GM23338 (cell line): ENCODE measurements at regions not wholly inside any gene's neighbourhood (a gene's known extent, or its start where the extent isn't known, plus 50 kb on each side); places are given as distances from the start of the nearest gene placed in this dataset.

Experiments
- ATAC-seq: fragments of 200-7000 bp; cut with Tn5 transposase; 3 replicates; pipeline ENCODE4 v1.9.1; 2020
- DNase-seq: peaks from one replicate; pipeline ENCODE4 v3.0.0-alpha.2; 2015; ENCODE audit warnings: low spot score
- H2AFZ ChIP-seq: fragments of 200-600 bp; sonication (generic); 2 replicates; pipeline ENCODE4 v1.8.0; 2016; ENCODE audit warnings: antibody characterized with exemption, mild to moderate bottlenecking, moderate library complexity
- H3F3A ChIP-seq: fragments of 200-600 bp; sonication (generic); replicated peaks from 2 replicates; pipeline ENCODE4 v1.8.0; 2017; ENCODE audit warnings: antibody characterized with exemption, mixed run types, low read depth
- H3K27ac ChIP-seq: fragments of 200-600 bp; sonication (generic); 2 replicates; pipeline ENCODE4 v1.6.1; 2016; ENCODE audit warnings: low read depth
- H3K27me3 ChIP-seq: fragments of 200-600 bp; sonication (generic); 2 replicates; pipeline ENCODE4 v1.8.0; 2016; ENCODE audit warnings: mild to moderate bottlenecking, mixed run types, moderate library complexity; ENCODE audit not compliant: insufficient read depth
- H3K36me3 ChIP-seq: fragments of 200-600 bp; sonication (generic); 2 replicates; pipeline ENCODE4 v1.8.0; 2016; ENCODE audit warnings: mild to moderate bottlenecking; ENCODE audit not compliant: insufficient read depth
- H3K4me1 ChIP-seq: fragments of 200-600 bp; sonication (generic); 2 replicates; pipeline ENCODE4 v1.8.0; 2016; ENCODE audit warnings: mild to moderate bottlenecking, moderate library complexity; ENCODE audit not compliant: insufficient read depth
- H3K4me2 ChIP-seq: fragments of 200-600 bp; sonication (generic); 2 replicates; pipeline ENCODE4 v1.7.1; 2017; ENCODE audit warnings: mixed run types
- H3K4me3 ChIP-seq: fragments of 200-600 bp; sonication (generic); 2 replicates; pipeline ENCODE4 v1.6.1; 2016; ENCODE audit warnings: mixed run types
- H3K79me2 ChIP-seq: fragments of 200-600 bp; sonication (generic); replicated peaks from 2 replicates; pipeline ENCODE4 v1.8.0; 2017; ENCODE audit warnings: mild to moderate bottlenecking; ENCODE audit not compliant: insufficient read depth
- H3K9me2 ChIP-seq: fragments of 200-600 bp; sonication (generic); 2 replicates; pipeline ENCODE4 v1.8.0; 2017; ENCODE audit not compliant: insufficient read depth
- H4K20me1 ChIP-seq: fragments of 200-600 bp; sonication (generic); replicated peaks from 2 replicates; pipeline ENCODE4 v1.8.0; 2017; ENCODE audit warnings: mild to moderate bottlenecking; ENCODE audit not compliant: insufficient read depth
- H3K27ac Mint-ChIP-seq: 2 replicates; pipeline ENCODE4 v1.8.0; 2020; ENCODE audit warnings: inconsistent platforms, mild to moderate bottlenecking, moderate library complexity, mixed read lengths
- H3K27me3 Mint-ChIP-seq: 3 replicates; pipeline ENCODE4 v1.8.0; 2022; ENCODE audit warnings: low read depth, mild to moderate bottlenecking, moderate library complexity, mixed read lengths, inconsistent platforms; ENCODE audit not compliant: insufficient read depth, poor library complexity
- H3K36me3 Mint-ChIP-seq: 3 replicates; pipeline ENCODE4 v1.8.0; 2021; ENCODE audit warnings: low read depth, mild to moderate bottlenecking, inconsistent platforms, moderate library complexity, mixed read lengths
- H3K4me1 Mint-ChIP-seq: 3 replicates; pipeline ENCODE4 v1.8.0; 2020; ENCODE audit warnings: mild to moderate bottlenecking, inconsistent platforms, mixed read lengths
- H3K4me3 Mint-ChIP-seq: 3 replicates; pipeline ENCODE4 v1.8.0; 2021; ENCODE audit warnings: moderate library complexity, mild to moderate bottlenecking, inconsistent platforms, mixed read lengths
- H3K9me3 Mint-ChIP-seq: 3 replicates; pipeline ENCODE4 v1.8.0; 2020; ENCODE audit warnings: moderate library complexity, mild to moderate bottlenecking, inconsistent platforms, mixed read lengths
- CREB1 ChIP-seq: fragments of 250-450 bp; sonication (Bioruptor Pico); IDR thresholded peaks from 2 replicates; pipeline ENCODE4 v1.5.0; 2020; ENCODE audit warnings: low read depth, mild to moderate bottlenecking, moderate library complexity
- ETS1 ChIP-seq: IDR thresholded peaks from 2 replicates; pipeline ENCODE4 v1.6.1; 2016; ENCODE audit warnings: antibody characterized with exemption
- EZH2phosphoT487 ChIP-seq: fragments of 200-600 bp; sonication (generic); IDR thresholded peaks from one replicate; pipeline ENCODE4 v1.8.1; 2018; ENCODE audit warnings: antibody characterized with exemption; ENCODE audit not compliant: unreplicated experiment
- JUNB ChIP-seq: IDR thresholded peaks from one replicate; pipeline ENCODE4 v1.6.1; 2016; ENCODE audit warnings: antibody characterized with exemption; ENCODE audit not compliant: unreplicated experiment
- NANOG ChIP-seq: IDR thresholded peaks from 2 replicates; pipeline ENCODE4 v1.6.1; 2016; ENCODE audit warnings: antibody characterized with exemption, borderline replicate concordance
- POLR2AphosphoS5 ChIP-seq: IDR thresholded peaks from 2 replicates; pipeline ENCODE4 v1.6.1; 2016; ENCODE audit warnings: antibody characterized with exemption, low read depth
- REST ChIP-seq: IDR thresholded peaks from one replicate; pipeline ENCODE4 v1.6.1; 2018; ENCODE audit warnings: antibody characterized with exemption; ENCODE audit not compliant: unreplicated experiment
- STAT1 ChIP-seq: IDR thresholded peaks from one replicate; pipeline ENCODE4 v1.6.1; 2016; ENCODE audit warnings: antibody characterized with exemption; ENCODE audit not compliant: unreplicated experiment
- ZNF114 ChIP-seq: fragments of 250-450 bp; sonication (Bioruptor Pico); IDR thresholded peaks from 2 replicates; pipeline ENCODE4 v1.5.0; 2020; ENCODE audit warnings: mild to moderate bottlenecking, moderate library complexity
- ZNF331 ChIP-seq: fragments of 250-450 bp; sonication (Bioruptor Pico); IDR thresholded peaks from 2 replicates; pipeline ENCODE4 v1.5.0; 2020; ENCODE audit warnings: low read depth, mild to moderate bottlenecking, moderate library complexity
- TF ChIP-seq, protein P1 (sequence below): fragments of 250-450 bp; sonication (Bioruptor Pico); IDR thresholded peaks from 2 replicates; pipeline ENCODE4 v1.5.0; 2020; ENCODE audit warnings: mild to moderate bottlenecking, moderate library complexity
- TF ChIP-seq, protein P2 (sequence below), 2 experiments: fragments of 200-600 bp in 1 of 2; sonication (generic) in 1 of 2; conservative IDR thresholded peaks; 2 replicates each; pipeline versions ENCODE4 v1.5.1 to v1.6.1; 2016 to 2017; ENCODE audit warnings: antibody characterized with exemption in 2 of 2, low read depth in 2 of 2, mild to moderate bottlenecking in 2 of 2, moderate library complexity in 1 of 2

GRCh38 chr2:142280831-142281230, 150.0 kb upstream of the LRP1B start (continued):
- TF ChIP-seq, protein P1, sequence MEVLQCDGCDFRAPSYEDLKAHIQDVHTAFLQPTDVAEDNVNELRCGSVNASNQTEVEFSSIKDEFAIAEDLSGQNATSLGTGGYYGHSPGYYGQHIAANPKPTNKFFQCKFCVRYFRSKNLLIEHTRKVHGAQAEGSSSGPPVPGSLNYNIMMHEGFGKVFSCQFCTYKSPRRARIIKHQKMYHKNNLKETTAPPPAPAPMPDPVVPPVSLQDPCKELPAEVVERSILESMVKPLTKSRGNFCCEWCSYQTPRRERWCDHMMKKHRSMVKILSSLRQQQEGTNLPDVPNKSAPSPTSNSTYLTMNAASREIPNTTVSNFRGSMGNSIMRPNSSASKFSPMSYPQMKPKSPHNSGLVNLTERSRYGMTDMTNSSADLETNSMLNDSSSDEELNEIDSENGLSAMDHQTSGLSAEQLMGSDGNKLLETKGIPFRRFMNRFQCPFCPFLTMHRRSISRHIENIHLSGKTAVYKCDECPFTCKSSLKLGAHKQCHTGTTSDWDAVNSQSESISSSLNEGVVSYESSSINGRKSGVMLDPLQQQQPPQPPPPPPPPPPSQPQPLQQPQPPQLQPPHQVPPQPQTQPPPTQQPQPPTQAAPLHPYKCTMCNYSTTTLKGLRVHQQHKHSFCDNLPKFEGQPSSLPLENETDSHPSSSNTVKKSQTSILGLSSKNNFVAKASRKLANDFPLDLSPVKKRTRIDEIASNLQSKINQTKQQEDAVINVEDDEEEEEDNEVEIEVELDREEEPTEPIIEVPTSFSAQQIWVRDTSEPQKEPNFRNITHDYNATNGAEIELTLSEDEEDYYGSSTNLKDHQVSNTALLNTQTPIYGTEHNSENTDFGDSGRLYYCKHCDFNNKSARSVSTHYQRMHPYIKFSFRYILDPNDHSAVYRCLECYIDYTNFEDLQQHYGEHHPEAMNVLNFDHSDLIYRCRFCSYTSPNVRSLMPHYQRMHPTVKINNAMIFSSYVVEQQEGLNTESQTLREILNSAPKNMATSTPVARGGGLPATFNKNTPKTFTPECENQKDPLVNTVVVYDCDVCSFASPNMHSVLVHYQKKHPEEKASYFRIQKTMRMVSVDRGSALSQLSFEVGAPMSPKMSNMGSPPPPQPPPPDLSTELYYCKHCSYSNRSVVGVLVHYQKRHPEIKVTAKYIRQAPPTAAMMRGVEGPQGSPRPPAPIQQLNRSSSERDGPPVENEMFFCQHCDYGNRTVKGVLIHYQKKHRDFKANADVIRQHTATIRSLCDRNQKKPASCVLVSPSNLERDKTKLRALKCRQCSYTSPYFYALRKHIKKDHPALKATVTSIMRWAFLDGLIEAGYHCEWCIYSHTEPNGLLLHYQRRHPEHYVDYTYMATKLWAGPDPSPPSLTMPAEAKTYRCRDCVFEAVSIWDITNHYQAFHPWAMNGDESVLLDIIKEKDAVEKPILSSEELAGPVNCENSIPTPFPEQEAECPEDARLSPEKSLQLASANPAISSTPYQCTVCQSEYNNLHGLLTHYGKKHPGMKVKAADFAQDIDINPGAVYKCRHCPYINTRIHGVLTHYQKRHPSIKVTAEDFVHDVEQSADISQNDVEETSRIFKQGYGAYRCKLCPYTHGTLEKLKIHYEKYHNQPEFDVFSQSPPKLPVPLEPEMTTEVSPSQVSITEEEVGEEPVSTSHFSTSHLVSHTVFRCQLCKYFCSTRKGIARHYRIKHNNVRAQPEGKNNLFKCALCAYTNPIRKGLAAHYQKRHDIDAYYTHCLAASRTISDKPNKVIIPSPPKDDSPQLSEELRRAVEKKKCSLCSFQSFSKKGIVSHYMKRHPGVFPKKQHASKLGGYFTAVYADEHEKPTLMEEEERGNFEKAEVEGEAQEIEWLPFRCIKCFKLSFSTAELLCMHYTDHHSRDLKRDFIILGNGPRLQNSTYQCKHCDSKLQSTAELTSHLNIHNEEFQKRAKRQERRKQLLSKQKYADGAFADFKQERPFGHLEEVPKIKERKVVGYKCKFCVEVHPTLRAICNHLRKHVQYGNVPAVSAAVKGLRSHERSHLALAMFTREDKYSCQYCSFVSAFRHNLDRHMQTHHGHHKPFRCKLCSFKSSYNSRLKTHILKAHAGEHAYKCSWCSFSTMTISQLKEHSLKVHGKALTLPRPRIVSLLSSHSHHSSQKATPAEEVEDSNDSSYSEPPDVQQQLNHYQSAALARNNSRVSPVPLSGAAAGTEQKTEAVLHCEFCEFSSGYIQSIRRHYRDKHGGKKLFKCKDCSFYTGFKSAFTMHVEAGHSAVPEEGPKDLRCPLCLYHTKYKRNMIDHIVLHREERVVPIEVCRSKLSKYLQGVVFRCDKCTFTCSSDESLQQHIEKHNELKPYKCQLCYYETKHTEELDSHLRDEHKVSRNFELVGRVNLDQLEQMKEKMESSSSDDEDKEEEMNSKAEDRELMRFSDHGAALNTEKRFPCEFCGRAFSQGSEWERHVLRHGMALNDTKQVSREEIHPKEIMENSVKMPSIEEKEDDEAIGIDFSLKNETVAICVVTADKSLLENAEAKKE (CRISPR knock-in tag): no peak
- TF ChIP-seq STAT1 (no peak), ZNF331 (no peak)

- no peaks in the 10 kb centered on the region for H3F3A ChIP-seq
- no peak overlapping the region for H3K4me3 ChIP-seq
- H3K4me1 Mint-ChIP-seq: no peaks in the 10 kb centered on the region
- no peak overlapping the region for H3K4me3 Mint-ChIP-seq
- no peak overlapping the region for H3K27ac Mint-ChIP-seq
- no peaks in the 10 kb centered on the region for H3K36me3 ChIP-seq
- H3K4me2 ChIP-seq: no peak overlapping the region
- ATAC-seq: no peak
- H3K27me3 Mint-ChIP-seq: no peaks in the 10 kb centered on the region
- H3K9me3 Mint-ChIP-seq: no peaks in the 10 kb centered on the region
- H3K27ac ChIP-seq: no peak overlapping the region
- H3K79me2 ChIP-seq: no peaks in the 10 kb centered on the region
- DNase-seq: no peak
- H2AFZ ChIP-seq: no peak overlapping the region
- H3K4me1 ChIP-seq: no peaks in the 10 kb centered on the region
- H3K36me3 Mint-ChIP-seq: no peaks in the 10 kb centered on the region
- no peaks in the 10 kb centered on the region for H3K9me2 ChIP-seq
- H3K27me3 ChIP-seq: no peaks in the 10 kb centered on the region
- no peaks in the 10 kb centered on the region for H4K20me1 ChIP-seq
- no peak for TF ChIP-seq ZNF331
- TF ChIP-seq EZH2phosphoT487: no peak
- TF ChIP-seq JUNB: no peak
- no peak for TF ChIP-seq CREB1
- no peak for TF ChIP-seq POLR2AphosphoS5
- TF ChIP-seq, protein P2, sequence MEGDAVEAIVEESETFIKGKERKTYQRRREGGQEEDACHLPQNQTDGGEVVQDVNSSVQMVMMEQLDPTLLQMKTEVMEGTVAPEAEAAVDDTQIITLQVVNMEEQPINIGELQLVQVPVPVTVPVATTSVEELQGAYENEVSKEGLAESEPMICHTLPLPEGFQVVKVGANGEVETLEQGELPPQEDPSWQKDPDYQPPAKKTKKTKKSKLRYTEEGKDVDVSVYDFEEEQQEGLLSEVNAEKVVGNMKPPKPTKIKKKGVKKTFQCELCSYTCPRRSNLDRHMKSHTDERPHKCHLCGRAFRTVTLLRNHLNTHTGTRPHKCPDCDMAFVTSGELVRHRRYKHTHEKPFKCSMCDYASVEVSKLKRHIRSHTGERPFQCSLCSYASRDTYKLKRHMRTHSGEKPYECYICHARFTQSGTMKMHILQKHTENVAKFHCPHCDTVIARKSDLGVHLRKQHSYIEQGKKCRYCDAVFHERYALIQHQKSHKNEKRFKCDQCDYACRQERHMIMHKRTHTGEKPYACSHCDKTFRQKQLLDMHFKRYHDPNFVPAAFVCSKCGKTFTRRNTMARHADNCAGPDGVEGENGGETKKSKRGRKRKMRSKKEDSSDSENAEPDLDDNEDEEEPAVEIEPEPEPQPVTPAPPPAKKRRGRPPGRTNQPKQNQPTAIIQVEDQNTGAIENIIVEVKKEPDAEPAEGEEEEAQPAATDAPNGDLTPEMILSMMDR (conservative IDR thresholded peaks at IDR 0.05; ENCODE audit: low read depth in 2 of 2): no peak
- no peak for TF ChIP-seq NANOG
- no peak for TF ChIP-seq ETS1
- no peak for TF ChIP-seq ZNF114 (CRISPR knock-in tag)
- TF ChIP-seq REST: no peak
- no peak for TF ChIP-seq STAT1
These were observed 140.2 kb upstream of the LRP1B start for GRCh38 chr2:142270990-142271389.
